HS-5 (cell line): ENCODE measurements at regions not wholly inside any gene's neighbourhood (a gene's known extent, or its start where the extent isn't known, plus 50 kb on each side); places are given as distances from the start of the nearest gene placed in this dataset.
"Not testable (repeated sequence)": the region's sequence is repeated elsewhere in the genome, so short reads cannot be mapped to it uniquely, and the experiment has no call there.

Experiments
- DNase-seq: peaks from one replicate; pipeline ENCODE4 v3.0.0-alpha.2; 2012; ENCODE audit warnings: low read depth

DNA sequence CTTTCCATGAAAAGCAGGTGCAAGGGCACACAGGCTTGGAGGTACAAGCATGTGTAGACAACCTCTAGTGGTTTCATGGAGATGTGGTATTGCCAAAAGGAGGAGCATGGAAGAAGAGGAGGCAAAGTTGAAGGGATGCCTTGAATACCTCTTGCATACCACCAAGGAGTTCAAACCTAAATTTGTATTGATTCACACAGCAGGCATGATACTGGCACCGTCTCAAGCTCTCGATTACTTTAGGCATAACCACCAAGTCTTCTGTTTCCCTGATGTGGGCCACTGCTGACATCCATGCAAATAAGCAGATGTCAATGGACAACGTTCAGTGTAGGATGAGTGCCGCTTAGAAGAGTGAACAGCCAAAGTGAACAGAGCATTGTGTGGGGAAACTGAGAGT is 87.1 kb downstream of the SCN11A start:
- DNase-seq = no peak

DNA sequence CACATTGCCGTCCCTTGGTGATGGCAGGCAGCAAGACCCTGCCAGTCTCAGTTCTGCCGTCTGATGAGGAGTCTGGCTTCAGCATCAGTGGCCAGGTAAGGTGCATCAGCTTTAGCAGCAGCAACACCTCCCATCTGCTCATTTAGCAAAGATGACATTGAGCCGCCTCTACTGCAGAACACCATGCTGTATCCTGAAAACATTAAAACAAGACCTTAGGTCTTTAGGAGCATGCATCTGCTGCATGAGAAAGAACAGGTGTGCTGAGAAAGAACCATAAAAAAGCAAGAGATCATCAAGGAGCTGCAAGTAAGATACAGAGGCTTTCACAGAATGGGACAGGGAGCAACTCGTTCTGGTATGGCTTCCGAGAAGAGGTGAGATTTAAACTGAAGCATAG is 87.5 kb downstream of the SCN11A start:
- DNase-seq = no peak

DNA sequence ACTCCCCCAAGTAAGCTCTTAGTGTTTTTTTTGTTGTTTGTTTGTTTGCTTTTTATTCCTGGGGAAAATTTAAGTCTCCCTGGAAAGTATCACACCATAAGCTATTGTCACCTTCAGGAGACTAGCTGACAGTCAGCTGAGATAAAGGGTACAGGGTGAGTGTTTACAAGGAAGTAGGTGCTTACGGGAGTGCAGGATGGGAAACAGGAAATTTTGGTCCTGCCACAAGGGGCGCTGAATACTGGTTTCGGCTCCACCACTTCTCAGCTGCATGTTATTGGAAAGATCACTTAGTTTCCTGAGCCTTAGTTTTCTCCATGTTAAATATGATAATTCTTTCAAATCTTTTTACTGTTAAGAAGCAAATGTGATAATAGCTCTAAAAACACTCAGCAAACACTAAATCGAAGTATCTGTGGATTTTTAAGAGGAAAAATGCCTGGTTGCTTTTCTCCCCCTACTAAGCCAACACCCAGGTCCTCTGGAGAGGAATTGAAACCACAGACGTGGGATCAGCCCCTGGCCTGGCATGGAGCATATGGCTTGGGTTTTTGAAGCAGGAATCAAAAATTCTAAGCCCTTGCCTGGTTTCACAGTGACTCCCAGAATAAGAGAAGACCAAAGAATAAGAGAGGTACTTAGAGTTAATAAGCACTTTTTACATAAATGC is 90.7 kb downstream of the SCN11A start:
- DNase-seq = no peak

DNA sequence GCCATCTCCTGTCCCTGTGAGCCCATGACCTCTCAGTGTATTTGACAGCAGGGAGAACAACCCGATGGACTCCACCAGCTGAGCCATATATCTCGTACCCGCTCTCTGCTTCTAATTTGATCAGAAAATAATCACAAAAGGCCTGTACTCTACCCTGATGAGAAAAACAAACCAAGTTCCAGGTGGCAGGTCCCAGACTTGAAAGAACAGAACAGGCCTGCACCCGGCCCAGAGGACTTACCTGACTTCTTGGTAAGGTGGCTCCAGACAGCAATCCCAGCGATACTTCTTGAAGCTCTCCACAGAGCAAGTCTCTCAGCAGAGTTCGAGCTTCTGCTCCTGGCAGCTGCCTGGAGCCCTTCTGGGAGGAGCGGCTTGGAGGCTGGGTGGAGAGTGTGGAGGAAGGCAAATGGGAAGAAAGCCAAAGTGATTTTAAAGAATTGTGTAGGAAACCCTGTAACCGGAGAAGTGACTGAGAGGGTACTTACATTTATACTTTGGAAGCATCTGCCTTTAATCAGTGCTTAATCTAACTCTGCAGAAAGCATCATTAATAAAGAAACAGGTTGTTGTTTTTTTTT is 91.6 kb downstream of the SCN11A start:
- DNase-seq = no peak

DNA sequence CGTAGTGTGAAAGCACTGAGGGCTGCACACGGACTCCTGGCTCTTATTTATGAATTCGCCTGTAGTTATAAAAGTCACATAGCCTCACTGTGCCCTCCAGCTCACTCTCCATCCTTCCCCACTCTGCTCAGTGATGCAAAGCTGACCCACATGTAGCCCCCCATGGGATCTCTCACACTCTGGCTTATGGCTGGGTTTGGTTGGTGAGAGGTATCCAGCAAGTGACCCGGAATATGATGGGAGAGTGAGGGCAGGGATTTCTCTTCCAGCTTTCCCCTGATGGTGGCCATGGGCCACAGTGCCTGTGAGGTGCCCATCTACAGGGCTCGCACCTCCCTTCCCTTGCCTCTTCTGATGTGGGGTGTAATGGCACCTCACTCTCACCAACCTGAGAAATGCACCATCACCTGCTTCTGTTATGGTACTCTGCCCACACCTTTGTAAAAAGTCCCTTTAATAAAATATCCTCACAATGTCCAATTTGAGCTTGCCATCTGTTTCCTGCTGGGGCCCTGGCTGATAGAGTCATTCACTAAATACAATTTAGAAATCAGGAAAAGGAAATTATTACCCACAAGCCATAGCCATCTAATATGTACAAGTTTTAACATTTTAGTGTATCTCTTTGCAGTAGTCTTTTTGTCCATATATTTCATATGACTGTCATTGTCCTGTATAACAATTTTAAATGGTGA is 93.6 kb downstream of the SCN11A start:
- no peak for DNase-seq

DNA sequence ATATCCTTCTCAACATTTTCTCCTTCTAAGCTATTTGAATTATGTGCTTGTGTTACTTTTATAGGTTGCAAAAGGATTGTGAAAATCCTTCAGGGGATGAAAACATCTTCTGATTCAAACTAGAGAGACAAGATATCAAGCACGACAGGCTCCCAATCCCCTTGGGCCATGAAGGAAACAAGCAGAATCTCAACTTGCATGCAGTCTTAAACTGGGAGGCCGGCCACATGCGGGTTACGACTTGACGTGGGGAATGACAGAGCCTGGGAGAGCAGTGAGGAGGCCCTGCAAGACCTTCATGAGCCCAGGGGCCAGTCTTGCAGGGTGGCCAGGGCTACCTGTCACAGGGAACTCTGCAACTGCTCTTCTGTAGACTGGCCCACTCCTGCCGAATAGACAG is 94.4 kb downstream of the SCN11A start:
- no peak for DNase-seq

DNA sequence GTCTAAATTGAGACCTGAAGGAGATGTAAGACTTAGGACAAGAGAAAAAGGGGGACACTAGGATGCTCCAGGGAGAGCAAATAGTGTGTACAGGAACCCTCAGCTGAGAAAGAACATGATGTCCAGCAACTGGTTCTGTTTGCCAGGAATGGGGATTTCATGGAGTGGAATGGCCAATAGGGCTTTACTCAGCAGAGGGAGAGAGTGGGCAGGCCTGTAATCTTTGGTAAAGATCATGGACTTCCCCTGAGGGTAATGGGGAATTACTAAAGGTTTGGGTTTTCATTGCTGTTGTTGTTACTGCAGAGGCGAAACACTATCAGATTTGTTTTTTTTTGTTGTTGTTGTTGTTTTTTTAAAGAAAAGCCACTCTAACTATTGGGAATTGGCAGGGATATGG is 99.0 kb downstream of the SCN11A start:
- no peak for DNase-seq

DNA sequence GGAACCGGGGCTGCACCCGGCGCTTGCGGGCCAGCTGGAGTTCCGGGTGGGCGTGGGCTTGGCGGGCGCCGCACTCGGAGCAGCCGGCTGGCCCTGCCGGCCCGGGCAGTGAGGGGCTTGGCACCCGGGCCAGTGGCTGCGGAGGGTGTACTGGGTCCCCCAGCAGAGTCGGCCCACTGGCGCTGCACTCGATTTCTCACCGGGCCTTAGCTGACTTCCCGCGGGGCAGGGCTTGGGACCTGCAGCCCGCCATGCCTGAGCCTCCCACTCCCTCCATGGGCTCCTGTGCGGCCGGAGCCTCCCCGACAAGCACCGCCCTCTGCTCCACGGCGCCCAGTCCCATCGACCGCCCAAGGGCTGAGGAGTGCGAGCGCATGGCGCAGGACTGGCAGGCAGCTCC is 100.6 kb downstream of the SCN11A start:
- not testable (repeated sequence) for DNase-seq

DNA sequence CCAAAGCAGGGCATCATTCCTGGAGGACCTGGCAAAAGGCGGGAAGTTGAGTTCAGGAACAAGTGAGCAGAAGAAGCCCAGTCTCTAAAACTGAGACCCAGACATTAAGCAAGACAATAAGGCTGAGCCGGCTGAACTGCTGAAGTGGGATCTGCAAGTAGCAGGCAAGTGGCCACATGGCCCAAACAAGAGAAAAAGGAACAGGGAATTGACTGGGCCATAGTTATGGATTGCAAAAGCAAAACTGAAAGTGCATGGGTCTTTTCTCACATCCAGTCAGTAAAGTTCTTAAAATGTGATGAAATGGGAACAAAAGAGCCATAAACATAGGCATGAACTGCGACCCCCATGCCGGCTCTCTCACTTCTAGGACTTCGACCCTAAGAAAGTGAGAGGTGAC is 101.2 kb downstream of the SCN11A start:
- DNase-seq = no peak

DNA sequence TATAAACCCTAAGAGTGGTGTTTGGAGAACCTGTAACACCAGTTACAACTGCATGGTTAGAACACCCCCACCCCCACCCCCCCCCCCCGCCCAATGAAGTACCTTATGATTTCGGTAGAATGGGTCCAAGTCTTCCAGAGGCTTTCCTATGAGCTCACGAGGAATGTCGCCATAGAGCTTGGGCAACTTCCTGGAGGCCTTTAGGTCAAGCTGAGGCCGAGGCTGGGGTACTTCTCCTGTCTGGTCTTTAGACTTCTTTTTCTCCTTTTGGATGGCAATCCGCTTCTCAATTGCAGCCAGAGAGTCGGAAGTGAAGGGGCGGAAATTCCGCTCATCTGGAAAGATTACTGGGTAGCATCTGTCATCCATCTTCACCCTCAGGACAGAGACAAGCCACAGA is 101.8 kb downstream of the SCN11A start:
- DNase-seq = no peak

DNA sequence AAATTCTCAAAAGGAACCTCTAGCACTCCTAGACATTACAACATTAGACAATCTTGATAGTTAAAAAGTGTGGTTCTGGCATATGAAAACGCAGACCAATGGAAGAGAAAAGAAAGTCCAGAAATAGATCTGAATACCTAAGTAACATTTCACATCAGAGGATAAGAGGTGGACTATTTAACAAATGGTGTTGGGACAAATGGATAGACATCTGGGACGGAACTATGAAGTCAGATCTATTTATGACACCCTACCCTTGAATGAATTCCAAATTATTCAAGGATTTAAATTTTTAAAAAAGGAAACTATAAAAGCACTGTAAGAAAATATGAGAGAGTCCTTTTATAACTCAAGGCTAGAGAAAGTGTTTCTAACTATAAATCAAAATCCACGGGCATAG is 111.3 kb downstream of the SCN11A start:
- DNase-seq = no peak

DNA sequence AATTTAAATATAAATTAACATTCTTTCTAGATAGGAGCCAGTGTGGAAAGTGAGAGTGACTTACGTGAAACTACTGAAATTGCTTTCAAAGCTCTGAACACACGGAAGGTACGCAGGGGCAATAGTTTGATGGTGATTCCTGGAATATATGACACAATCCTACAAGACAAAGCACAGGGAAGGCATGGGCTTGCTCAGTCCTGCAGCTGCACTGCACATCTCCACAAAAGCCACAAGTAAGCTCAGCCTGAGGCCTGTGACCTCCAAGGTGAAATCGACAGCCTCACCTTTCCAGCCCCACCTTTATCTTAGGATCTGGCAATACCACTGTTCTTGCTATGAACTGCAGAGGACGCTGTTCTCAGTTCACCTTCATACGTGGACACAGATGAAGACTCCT is 109.3 kb upstream of the SCN10A start:
- DNase-seq = no peak

DNA sequence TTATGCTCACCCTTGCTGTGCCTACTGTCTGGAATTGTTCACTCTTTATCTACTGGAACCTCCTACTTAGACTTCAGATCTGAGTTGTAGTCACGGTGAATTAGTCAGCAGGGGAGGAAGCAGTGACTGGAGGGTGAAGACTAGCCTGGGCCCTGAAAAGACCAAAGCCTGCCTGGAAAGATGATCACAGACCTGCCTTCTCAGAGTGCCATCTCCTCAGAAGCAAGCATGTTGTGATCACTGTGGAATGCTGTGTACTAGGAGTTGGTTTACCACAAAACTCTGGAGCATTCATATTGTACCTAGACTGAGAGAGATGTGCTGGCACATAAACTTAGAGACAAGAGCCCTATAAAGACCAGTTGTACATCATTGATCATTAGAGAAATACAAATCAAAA is 100.7 kb upstream of the SCN10A start:
- DNase-seq = peak; percentile 13

DNA sequence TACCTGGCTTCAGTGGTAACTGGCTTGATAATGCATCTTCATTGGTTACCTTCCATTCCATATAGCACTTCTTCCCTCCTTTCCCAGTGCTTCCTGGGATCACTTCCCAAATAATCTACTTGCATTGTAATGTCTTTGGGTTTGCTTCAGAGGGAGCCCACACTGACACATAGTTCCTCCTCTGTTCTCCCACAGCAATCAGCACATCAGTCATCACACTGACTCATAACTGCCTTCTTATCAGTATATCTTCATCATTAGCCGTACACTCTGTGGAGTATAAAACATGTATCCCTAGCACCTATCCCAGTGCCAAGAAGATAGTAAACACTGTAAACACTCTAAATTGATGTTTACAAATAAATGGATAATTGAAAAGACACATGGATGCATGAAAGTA is 91.4 kb upstream of the SCN10A start:
- DNase-seq = peak; percentile 5

DNA sequence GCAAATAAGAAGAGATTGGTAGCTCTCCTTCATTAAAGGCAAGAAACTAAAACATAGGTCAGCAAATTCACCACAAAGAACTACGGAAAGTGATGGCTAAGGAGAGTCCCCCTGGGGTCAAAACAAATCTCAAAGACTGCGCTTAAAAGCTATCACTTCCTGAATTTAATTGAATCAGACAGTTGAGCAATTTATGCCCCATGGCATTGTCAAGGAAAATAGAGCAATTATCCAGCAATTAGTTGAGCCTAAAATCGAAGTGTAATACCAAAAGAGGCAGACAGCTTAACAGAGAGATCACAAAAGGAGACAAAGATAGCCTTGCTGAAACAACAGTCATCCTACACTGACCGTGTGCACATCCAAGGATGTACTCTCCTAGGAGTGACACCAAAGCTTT is 74.4 kb upstream of the SCN10A start:
- no peak for DNase-seq

DNA sequence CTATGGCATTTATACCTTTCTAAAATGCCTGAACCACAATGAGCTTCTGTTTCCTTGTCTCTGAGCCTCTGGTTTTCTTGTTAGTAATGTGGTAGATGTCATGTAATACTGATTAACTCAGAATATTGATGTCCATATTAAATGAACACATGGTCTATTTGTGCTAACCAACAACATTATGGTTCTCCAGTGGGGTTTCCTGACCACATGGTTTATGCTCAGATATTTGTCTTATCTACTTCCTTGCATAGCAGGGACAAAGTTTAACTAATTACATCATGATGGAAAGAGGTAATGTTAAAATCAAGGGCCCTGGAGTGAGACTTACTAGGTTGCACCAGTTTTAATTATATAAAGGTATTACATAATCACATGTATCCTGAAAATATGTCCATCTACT is 62.6 kb upstream of the SCN10A start:
- no peak for DNase-seq
